ENCODE measurements at regions not wholly inside any gene's neighbourhood (a gene's known extent, or its start where the extent isn't known, plus 50 kb on each side); places are given as distances from the start of the nearest gene placed in this dataset.

DNA sequence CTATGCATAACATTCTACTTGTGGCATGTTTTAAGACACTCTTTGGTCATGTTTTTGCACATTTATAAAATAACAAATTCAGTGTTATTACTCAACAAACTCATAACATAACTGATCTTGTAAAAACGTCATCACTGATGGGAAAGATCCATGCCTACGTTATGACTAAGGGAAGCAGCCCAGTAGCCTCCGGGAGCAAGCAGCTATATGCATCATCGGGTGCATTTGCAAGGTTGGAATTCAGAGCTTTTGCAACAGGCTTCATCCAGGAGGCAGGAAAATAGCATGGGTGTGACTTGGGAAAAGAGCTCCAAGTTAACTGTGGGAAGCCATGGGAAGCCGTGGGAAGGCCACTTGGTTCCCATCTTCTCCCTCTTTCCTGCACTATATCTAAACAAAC lies 271.6 kb upstream of the SGK1 start:
- FAIRE-seq (peak; percentile 32), DNase-seq (ENCODE audit: low read depth in 1 of 2, low spot score in 2 of 2) (peak in 1 of 2 experiments; percentile 15)
- H2AFZ ChIP-seq (ENCODE audit: low read length) = no peak overlapping the region; the same call in 1 of the 2 replicates
- H3K9me3 ChIP-seq (ENCODE audit: insufficient read depth in 2 of 2, low read depth in 1 of 2, low read length in 1 of 2) = no peaks in the 10 kb centered on the region
- H3K27me3 ChIP-seq (replicated peaks in 1 of 4; ENCODE audit: control insufficient read depth in 3 of 4, extremely low read depth in 1 of 4, insufficient read depth in 3 of 4, low read length in 3 of 4) = no peaks in the 10 kb centered on the region
- H2BK5ac ChIP-seq (ENCODE audit: low read depth, low read length) = no peak overlapping the region
- no peaks in the 10 kb centered on the region for H4K20me1 ChIP-seq (replicated peaks in 1 of 2; ENCODE audit: control insufficient read depth in 1 of 2, insufficient read depth in 2 of 2, low read length in 2 of 2)
- H3K23ac ChIP-seq (ENCODE audit: insufficient read length) = no peak overlapping the region
- no peak overlapping the region for H2BK15ac ChIP-seq (ENCODE audit: low read length)
- H3K27ac ChIP-seq (ENCODE audit: low read depth, low read length) = no peak overlapping the region
- H2BK12ac ChIP-seq (ENCODE audit: low read depth, low read length) = no peak overlapping the region
- no peak overlapping the region for H3K4me3 ChIP-seq (ENCODE audit: extremely low read depth in 1 of 4, insufficient read depth in 2 of 4, low read depth in 3 of 4, low read length in 4 of 4)
- no peaks in the 10 kb centered on the region for H3K36me3 ChIP-seq (ENCODE audit: control insufficient read depth in 2 of 4, insufficient read depth in 4 of 4, low read length in 3 of 4)
- no peak overlapping the region for H3K18ac ChIP-seq (ENCODE audit: extremely low read depth, low read length)
- H2BK120ac ChIP-seq (replicated peaks; ENCODE audit: low read depth, low read length) = no peak overlapping the region
- H2AK5ac ChIP-seq (ENCODE audit: low read depth, low read length) = no peak overlapping the region
- no peak overlapping the region for H2BK20ac ChIP-seq (ENCODE audit: low read length)
- H4K8ac ChIP-seq (ENCODE audit: extremely low read depth, insufficient read depth, low read length) = no peak overlapping the region
- no peaks in the 10 kb centered on the region for H3K79me2 ChIP-seq (ENCODE audit: control insufficient read depth in 1 of 2, insufficient read depth in 2 of 2, low read length in 2 of 2)
- no peak overlapping the region for H4K91ac ChIP-seq (replicated peaks; ENCODE audit: insufficient read length, low read length)
- no peak overlapping the region for H4K5ac ChIP-seq (ENCODE audit: insufficient read length, low read depth, low read length)
- no peak overlapping the region for H3K9ac ChIP-seq (replicated peaks in 1 of 4; ENCODE audit: extremely low read depth in 1 of 4, low read depth in 3 of 4, low read length in 3 of 4)
- 63% methylated on average over 5 of the region's 5 CpGs; no CpG with 5 or more reads in 1 of the 2 experiments for WGBS, 2 experiments (ENCODE audit: extremely low coverage in 1 of 2, insufficient coverage in 1 of 2, insufficient read length in 1 of 2, insufficient replicate concordance in 2 of 2, low coverage in 1 of 2, low lambda C conversion rate in 2 of 2, missing lambda C conversion rate in 1 of 2)
- no peaks in the 10 kb centered on the region; the same call in 1 of the 2 replicates for H3K23me2 ChIP-seq (ENCODE audit: low read depth, low read length)
- ChIA-PET CTCF (ENCODE audit: partially characterized antibody) (interaction anchor here (0.8 to 1.6 kb wide), 2 partner anchors 10 to 52 kb away, joined by 3 to 9 read pairs; no protein-coding TSS in a partner anchor), POLR2A (ENCODE audit: partially characterized antibody) (no interaction called here)
- TF ChIP-seq TEAD4 (IDR thresholded peaks at IDR 0.05; ENCODE audit: low read depth, low read length) = 0 out of 2 replicates have a peak, but pooled peaks have one; percentile 19
- no peak for TF ChIP-seq BACH1 (IDR thresholded peaks at IDR 0.05; ENCODE audit: low read length)
- H3K56ac ChIP-seq (replicated peaks; ENCODE audit: insufficient read length, low read depth, low read length) = no peak overlapping the region
- H3K14ac ChIP-seq (ENCODE audit: insufficient read length) = no peak overlapping the region
- H3K79me1 ChIP-seq (ENCODE audit: low read depth, low read length) = no peaks in the 10 kb centered on the region
- H3K4ac ChIP-seq (replicated peaks; ENCODE audit: insufficient read length, low read depth, low read length) = no peak overlapping the region
- no peak overlapping the region for H3K4me2 ChIP-seq (ENCODE audit: insufficient read depth in 1 of 2, low read depth in 2 of 2, low read length in 2 of 2)
- H3K4me1 ChIP-seq (replicated peaks in 1 of 4; ENCODE audit: control insufficient read depth in 3 of 4, insufficient read depth in 4 of 4, low read length in 3 of 4) = peaks cover 0 to 2% (median 0%) of the 10 kb centered on the region in 4 experiments; a peak in 1 of 7 replicates
